HUES48 (cell line): ENCODE measurements at regions not wholly inside any gene's neighbourhood (a gene's known extent, or its start where the extent isn't known, plus 50 kb on each side); places are given as distances from the start of the nearest gene placed in this dataset.

Experiments
- H3K27ac ChIP-seq: one replicate; pipeline ENCODE4 v1.7.0; 2013; ENCODE audit warnings: low read depth, low read length, inconsistent platforms
- H3K27me3 ChIP-seq: 2 replicates; pipeline ENCODE4 v1.6.1; 2013; ENCODE audit warnings: mild to moderate bottlenecking, low read length; ENCODE audit not compliant: control insufficient read depth, insufficient read depth
- H3K36me3 ChIP-seq: 2 replicates; pipeline ENCODE4 v1.6.1; 2013; ENCODE audit warnings: low read length; ENCODE audit not compliant: control insufficient read depth, insufficient read depth
- H3K4me1 ChIP-seq: 2 replicates; pipeline ENCODE4 v1.6.1; 2013; ENCODE audit warnings: mild to moderate bottlenecking, low read length; ENCODE audit not compliant: control insufficient read depth, insufficient read depth
- H3K4me3 ChIP-seq: 2 replicates; pipeline ENCODE4 v1.5.1; 2013; ENCODE audit warnings: mild to moderate bottlenecking, low read depth, low read length
- H3K9ac ChIP-seq: 2 replicates; pipeline ENCODE4 v1.6.1; 2013; ENCODE audit warnings: mild to moderate bottlenecking, low read depth, low read length, moderate library complexity
- H3K9me3 ChIP-seq: 2 replicates; pipeline ENCODE4 v1.6.1; 2013; ENCODE audit warnings: low read length; ENCODE audit not compliant: control insufficient read depth, insufficient read depth

DNA sequence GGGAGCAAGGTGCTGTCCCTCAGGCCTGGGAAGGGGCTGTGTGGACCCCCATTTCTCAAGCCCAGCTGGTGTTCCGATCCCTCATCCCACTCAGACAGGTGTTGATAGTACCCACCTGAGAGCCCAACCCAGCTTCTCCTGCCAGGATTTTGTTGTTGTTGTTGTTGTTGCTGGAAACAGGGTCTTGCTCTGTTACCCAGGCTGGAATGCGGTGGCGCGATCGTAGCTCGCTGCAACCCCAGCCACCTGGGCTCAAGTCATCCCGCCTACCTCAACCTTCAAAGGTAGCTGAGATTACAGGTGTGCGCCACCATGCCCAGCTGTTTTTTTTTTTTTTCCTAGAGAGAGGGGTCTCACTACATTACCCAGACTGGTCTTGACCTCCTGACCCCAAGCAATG lies 209.9 kb downstream of the PHETA1 start:
- H3K9ac ChIP-seq = no peak overlapping the region
- no peak overlapping the region for H3K4me3 ChIP-seq
- H3K27ac ChIP-seq = no peak overlapping the region
- H3K27me3 ChIP-seq = no peaks in the 10 kb centered on the region
- no peaks in the 10 kb centered on the region for H3K36me3 ChIP-seq
- H3K9me3 ChIP-seq = no peaks in the 10 kb centered on the region
- peaks cover 18% of the 10 kb centered on the region for H3K4me1 ChIP-seq

GRCh38 chr12:111157486-111157885 lies 211.4 kb downstream of the PHETA1 start:
- H3K9me3 ChIP-seq = no peaks in the 10 kb centered on the region
- no peak overlapping the region for H3K27ac ChIP-seq
- H3K36me3 ChIP-seq = no peaks in the 10 kb centered on the region
- peaks cover 21% of the 10 kb centered on the region for H3K4me1 ChIP-seq
- no peak overlapping the region for H3K4me3 ChIP-seq
- H3K27me3 ChIP-seq = no peaks in the 10 kb centered on the region
- H3K9ac ChIP-seq = no peak overlapping the region

DNA sequence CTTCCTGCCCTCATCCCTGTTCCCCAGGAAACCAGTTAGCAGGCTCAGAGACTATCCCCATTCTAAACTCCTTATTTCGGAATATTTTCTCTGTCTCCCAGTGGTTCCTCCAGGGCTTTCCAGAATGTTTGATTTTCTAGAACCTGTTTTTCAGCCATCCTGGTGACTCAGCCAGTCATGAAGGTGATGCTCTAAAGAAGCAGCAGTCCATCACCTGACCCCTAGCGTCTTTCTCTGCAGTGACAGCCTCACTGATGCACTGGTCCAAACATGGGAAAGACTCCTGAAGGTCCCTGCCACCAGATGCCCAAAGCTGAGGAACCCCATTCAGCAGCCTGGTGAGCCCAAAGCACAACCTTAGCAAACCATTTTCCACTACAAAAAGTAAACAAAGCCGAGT lies 212.6 kb downstream of the PHETA1 start:
- no peak overlapping the region for H3K27ac ChIP-seq
- H3K9me3 ChIP-seq = no peaks in the 10 kb centered on the region
- H3K27me3 ChIP-seq = no peaks in the 10 kb centered on the region
- H3K9ac ChIP-seq = no peak overlapping the region; the same call in 1 of the 2 replicates
- H3K4me1 ChIP-seq = peaks cover 21% of the 10 kb centered on the region
- no peaks in the 10 kb centered on the region for H3K36me3 ChIP-seq
- H3K4me3 ChIP-seq = no peak overlapping the region

DNA sequence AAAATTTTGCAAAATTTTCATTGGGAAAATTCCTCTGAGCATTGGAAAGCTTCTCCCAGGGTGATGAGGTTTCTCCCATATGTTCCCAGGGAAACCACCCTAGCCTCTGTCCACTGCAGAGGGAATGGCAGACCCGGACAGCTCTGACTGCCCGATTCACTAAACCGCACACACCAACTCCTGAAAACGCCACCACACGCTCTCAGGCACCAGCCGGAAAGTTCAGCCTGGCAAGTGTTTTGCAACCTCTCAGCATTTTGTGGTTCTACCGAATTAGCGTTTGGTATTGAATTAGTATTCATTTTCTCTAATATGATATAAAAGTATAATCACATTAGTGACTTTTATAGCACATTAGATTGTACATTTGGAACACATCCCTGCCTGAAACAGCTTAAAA lies 213.4 kb downstream of the PHETA1 start:
- Histone ChIP-seq H3K27me3 (no peaks in the 10 kb centered on the region), H3K27ac (no peak overlapping the region)

DNA sequence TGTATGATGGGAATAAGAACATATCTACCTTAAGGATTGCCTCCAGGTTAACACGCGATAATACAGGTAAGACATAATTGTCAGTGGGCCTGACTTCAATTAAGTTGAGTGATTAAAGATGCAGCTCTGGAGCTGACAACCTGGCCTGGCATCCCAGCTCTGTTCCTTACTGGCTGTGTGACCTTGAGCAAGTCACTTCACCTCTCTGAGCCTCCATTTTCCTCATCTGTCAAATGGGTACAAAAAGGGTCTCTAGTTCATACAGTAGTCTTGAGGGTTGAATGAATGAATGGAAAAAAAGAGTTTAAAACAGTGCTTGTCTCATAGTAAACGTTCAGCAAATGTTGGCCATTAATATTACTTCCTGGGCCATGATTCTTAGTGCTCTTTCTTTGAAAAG lies 213.9 kb downstream of the PHETA1 start:
- H3K36me3 ChIP-seq = no peaks in the 10 kb centered on the region
- H3K9ac ChIP-seq = no peak overlapping the region
- H3K27ac ChIP-seq = no peak overlapping the region
- H3K9me3 ChIP-seq = no peaks in the 10 kb centered on the region
- peaks cover 16% of the 10 kb centered on the region for H3K4me1 ChIP-seq
- H3K4me3 ChIP-seq = no peak overlapping the region
- no peaks in the 10 kb centered on the region for H3K27me3 ChIP-seq

More for the DNA sequence above, 213.4 kb downstream of the PHETA1 start:
- no peaks in the 10 kb centered on the region for H3K9me3 ChIP-seq
- H3K36me3 ChIP-seq = no peaks in the 10 kb centered on the region
- H3K4me3 ChIP-seq = no peak overlapping the region
- H3K4me1 ChIP-seq = peaks cover 21% of the 10 kb centered on the region
- H3K9ac ChIP-seq = no peak overlapping the region

GRCh38 chr12:111154147-111154834 lies 214.6 kb downstream of the PHETA1 start:
- Histone ChIP-seq H3K27me3 (no peaks in the 10 kb centered on the region), H3K9me3 (no peaks in the 10 kb centered on the region), H3K9ac (no peak overlapping the region), H3K27ac (peak overlapping the region; percentile 9), H3K4me3 (no peak overlapping the region), H3K36me3 (no peaks in the 10 kb centered on the region), H3K4me1 (peaks cover 14% of the 10 kb centered on the region)

DNA sequence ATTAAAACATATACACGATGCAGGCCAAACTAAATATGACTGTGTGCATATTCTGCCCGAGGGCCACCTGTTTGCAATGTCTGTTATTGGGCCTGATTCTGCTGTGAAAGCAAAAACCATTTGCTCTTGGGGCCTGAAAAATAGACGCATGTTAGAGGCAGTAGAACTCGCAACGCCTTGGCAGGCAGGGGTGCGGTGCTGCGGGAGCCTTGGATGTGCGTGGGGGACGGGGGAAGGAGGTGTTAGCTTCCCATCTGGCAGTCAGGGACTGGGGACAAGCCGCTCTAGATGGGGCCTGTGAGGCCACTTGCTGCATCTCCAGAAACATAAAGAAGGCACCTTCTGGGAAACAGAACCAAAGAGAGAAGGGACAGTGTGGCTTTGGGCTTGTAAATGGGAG lies 216.3 kb downstream of the PHETA1 start:
- no peak overlapping the region for H3K4me3 ChIP-seq
- no peak overlapping the region for H3K27ac ChIP-seq
- H3K27me3 ChIP-seq = no peaks in the 10 kb centered on the region
- peaks cover 11% of the 10 kb centered on the region for H3K4me1 ChIP-seq
- no peak overlapping the region for H3K9ac ChIP-seq
- no peaks in the 10 kb centered on the region for H3K36me3 ChIP-seq
- no peaks in the 10 kb centered on the region for H3K9me3 ChIP-seq

DNA sequence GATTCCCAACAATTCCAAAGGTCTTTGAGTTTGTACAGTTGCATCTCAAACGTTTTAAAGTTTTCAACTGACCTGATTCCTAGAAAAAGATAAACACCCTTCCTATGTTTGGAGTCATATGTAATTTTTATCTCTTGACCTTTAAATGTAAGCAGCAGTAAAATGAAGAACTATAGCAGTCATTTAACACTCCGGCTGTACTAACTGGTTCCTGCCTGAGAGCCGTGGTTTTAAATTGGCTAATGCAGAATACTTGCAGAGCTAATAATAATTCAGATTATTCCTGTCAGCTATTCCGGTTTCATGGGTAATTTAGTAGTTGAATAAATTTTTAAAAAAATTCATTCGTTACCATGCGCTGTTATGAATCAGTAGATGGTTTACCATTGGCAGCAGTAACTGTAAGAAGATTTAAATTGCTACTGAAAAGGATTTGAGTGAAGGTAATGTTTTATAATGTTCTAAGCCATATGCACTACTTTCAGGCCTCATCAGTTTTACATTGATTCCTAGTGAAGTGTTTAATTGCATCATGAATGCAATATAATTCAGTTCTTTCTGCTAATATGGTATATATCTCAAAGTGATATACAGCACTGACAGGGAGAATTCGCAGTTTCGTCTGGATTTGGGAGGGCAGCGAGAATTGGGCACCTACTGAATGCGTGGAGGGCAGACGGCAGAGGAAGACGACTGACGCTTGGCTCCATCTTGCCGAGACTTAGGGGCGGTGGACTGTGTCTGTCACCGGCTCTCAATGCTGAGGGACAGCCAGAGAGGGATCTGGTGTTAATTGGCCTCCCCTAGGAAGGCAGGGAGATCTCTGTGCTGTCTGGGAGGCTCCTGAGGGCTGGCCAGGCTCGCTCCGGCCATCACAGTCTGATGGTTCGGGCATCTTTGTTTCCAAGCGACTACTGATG lies 217.7 kb downstream of the PHETA1 start:
- H3K9me3 ChIP-seq = no peaks in the 10 kb centered on the region
- H3K4me3 ChIP-seq = no peak overlapping the region
- no peak overlapping the region for H3K9ac ChIP-seq
- no peak overlapping the region for H3K27ac ChIP-seq
- H3K27me3 ChIP-seq = no peaks in the 10 kb centered on the region
- no peaks in the 10 kb centered on the region for H3K36me3 ChIP-seq
- peaks cover 11% of the 10 kb centered on the region for H3K4me1 ChIP-seq

- Histone ChIP-seq H3K9ac (no peak overlapping the region), H3K36me3 (no peaks in the 10 kb centered on the region), H3K27ac (no peak overlapping the region), H3K27me3 (no peaks in the 10 kb centered on the region), H3K9me3 (no peaks in the 10 kb centered on the region), H3K4me3 (no peak overlapping the region), H3K4me1 (peaks cover 11% of the 10 kb centered on the region)
Measured at GRCh38 chr12:111150360-111150759, 218.5 kb downstream of the PHETA1 start.

- no peak overlapping the region for H3K9ac ChIP-seq
- no peaks in the 10 kb centered on the region for H3K36me3 ChIP-seq
- H3K27ac ChIP-seq = no peak overlapping the region
- peaks cover 12% of the 10 kb centered on the region for H3K4me1 ChIP-seq
- no peaks in the 10 kb centered on the region for H3K27me3 ChIP-seq
- no peaks in the 10 kb centered on the region for H3K9me3 ChIP-seq
- H3K4me3 ChIP-seq = no peak overlapping the region
Measured at GRCh38 chr12:111149299-111149698, 219.6 kb downstream of the PHETA1 start.

GRCh38 chr12:111148005-111148404 lies 220.9 kb downstream of the PHETA1 start:
- Histone ChIP-seq H3K9ac (no peak overlapping the region), H3K4me1 (peaks cover 5% of the 10 kb centered on the region; the same call in 1 of the 2 replicates), H3K9me3 (no peaks in the 10 kb centered on the region), H3K27ac (no peak overlapping the region), H3K36me3 (no peaks in the 10 kb centered on the region), H3K27me3 (no peaks in the 10 kb centered on the region), H3K4me3 (no peak overlapping the region)
